KOPT-K1 (cell line): ENCODE measurements at regions not wholly inside any gene's neighbourhood (a gene's known extent, or its start where the extent isn't known, plus 50 kb on each side); places are given as distances from the start of the nearest gene placed in this dataset.
"Not testable (repeated sequence)": the region's sequence is repeated elsewhere in the genome, so short reads cannot be mapped to it uniquely, and the experiment has no call there.

Source experiments
- H3K27ac ChIP-seq: fragments of 200-600 bp; sonication (generic); 2 replicates; pipeline ENCODE4 v1.5.1; 2016; ENCODE audit warnings: antibody characterized with exemption, mild to moderate bottlenecking, low read depth, low read length; ENCODE audit not compliant: poor library complexity, severe bottlenecking
- H3K36me3 ChIP-seq: fragments of 200-600 bp; sonication (generic); 2 replicates; pipeline ENCODE4 v1.5.1; 2017; ENCODE audit warnings: antibody characterized with exemption, mild to moderate bottlenecking, low read length, moderate library complexity; ENCODE audit not compliant: insufficient read depth
- H3K9me3 ChIP-seq: fragments of 200-600 bp; sonication (generic); 2 replicates; pipeline ENCODE4 v1.5.1; 2017; ENCODE audit warnings: antibody characterized with exemption, low read length, mild to moderate bottlenecking; ENCODE audit not compliant: insufficient read depth, poor library complexity, severe bottlenecking

DNA sequence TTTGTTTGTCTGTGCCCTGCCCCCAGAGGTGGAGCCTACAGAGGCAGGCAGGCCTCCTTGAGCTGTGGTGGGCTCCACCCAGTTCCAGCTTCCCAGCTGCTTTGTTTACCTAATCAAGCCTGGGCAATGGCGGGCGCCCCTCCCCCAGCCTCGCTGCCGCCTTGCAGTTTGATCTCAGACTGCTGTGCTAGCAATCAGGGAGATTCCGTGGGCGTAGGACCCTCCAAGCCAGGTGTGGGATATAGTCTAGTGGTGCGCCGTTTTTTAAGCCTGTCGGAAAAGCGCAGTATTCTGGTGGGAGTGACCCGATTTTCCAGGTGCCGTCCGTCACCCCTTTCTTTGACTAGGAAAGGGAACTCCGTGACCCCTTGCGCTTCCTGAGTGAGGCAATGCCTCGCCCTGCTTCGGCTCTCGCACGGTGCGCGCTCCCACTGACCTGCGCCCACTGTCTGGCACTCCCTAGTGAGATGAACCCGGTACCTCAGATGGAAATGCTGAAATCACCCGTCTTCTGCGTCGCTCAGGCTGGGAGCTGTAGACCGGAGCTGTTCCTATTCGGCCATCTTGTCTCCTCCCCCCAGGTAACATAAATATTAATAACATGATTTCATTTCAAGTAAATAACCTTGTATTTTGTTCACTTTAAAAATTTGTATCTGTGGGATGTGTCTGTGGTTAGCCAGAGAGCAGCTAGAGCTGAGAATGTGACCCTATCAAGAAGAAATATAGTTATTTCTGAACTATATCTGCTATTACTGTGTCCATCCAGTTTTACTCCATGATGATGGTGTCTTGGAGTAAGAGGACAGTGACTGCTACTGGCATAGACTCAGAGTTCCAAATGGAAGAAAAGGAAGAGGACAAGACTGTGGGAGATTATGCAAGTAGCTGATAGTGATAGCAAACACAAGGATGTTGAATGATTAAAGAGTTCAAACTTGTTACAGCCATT, 305.1 kb upstream of the TCF4 start:
- not testable (repeated sequence) for H3K27ac ChIP-seq, H3K9me3 ChIP-seq, H3K36me3 ChIP-seq

- no peaks in the 10 kb centered on the region for H3K9me3 ChIP-seq
- H3K27ac ChIP-seq = no peak overlapping the region
- no peaks in the 10 kb centered on the region for H3K36me3 ChIP-seq
These were observed 298.9 kb upstream of the TCF4 start for GRCh38 chr18:55886886-55887285.

GRCh38 chr18:55884498-55884897, 296.5 kb upstream of the TCF4 start:
- Histone ChIP-seq H3K27ac (no peak overlapping the region), H3K36me3 (no peaks in the 10 kb centered on the region), H3K9me3 (no peaks in the 10 kb centered on the region)

- Histone ChIP-seq H3K27ac (no peak overlapping the region), H3K36me3 (no peaks in the 10 kb centered on the region), H3K9me3 (no peaks in the 10 kb centered on the region)
These were observed 292.6 kb upstream of the TCF4 start for GRCh38 chr18:55880617-55881016.

DNA sequence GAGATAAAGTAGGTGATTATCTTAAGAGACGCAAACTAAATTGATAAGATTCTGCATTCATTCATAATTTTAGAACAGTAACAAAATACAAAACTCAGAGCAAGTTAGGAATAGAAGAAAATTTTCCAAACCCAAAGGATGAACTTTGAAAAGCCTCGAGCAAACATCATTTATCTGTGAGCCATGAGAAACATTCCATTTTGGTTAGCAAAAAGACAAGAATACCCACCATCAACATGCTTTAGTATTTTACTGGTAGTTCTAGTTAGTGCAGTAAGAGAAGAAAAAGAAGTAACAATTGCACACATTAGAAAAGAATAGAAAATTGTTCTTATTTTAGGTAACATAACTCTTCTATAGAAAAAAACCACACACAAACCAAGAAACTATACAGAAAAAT, 291.3 kb upstream of the TCF4 start:
- H3K27ac ChIP-seq = no peak overlapping the region
- H3K36me3 ChIP-seq = no peaks in the 10 kb centered on the region
- no peaks in the 10 kb centered on the region for H3K9me3 ChIP-seq

DNA sequence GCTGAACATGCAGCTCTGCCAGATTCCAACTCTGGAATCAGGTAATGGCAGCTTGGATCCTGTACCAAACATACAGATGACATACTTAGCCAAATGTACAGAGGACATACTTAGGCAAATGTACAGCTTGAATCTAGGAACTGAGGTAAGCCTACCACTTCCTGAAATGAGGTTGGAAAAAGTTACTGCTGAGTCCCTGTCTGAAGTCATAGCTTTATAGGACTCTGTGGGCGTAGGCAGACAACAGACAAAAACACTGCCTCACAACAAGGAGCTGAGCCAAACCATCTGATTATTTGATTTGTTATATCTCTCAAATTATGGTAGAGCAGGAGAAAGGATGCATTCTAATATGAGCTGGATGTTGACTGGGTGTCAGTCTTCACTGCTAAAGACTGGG, 290.2 kb upstream of the TCF4 start:
- no peaks in the 10 kb centered on the region for H3K9me3 ChIP-seq
- H3K36me3 ChIP-seq = no peaks in the 10 kb centered on the region
- H3K27ac ChIP-seq = no peak overlapping the region

GRCh38 chr18:55877321-55877720, 289.3 kb upstream of the TCF4 start:
- no peaks in the 10 kb centered on the region for H3K36me3 ChIP-seq
- no peak overlapping the region for H3K27ac ChIP-seq
- no peaks in the 10 kb centered on the region for H3K9me3 ChIP-seq

DNA sequence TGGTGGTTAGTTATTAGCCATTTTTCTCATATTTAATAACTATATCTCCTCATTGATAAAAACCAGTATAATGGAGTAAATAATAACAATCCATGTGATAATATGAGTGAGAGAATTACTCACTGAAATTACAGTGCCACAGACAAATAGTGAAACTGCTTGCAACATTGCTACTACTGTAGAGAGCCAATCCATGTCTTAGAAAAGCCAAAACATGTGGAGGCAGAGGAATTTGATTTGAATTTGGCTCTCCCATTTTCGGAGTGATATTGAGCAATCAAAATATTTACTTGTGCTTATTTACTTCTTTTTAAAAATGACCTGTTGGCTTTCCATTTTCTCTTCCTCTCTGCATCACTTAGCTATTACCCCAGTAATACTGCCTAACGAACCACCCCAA, 288.3 kb upstream of the TCF4 start:
- no peaks in the 10 kb centered on the region for H3K9me3 ChIP-seq
- no peak overlapping the region for H3K27ac ChIP-seq
- H3K36me3 ChIP-seq = no peaks in the 10 kb centered on the region

DNA sequence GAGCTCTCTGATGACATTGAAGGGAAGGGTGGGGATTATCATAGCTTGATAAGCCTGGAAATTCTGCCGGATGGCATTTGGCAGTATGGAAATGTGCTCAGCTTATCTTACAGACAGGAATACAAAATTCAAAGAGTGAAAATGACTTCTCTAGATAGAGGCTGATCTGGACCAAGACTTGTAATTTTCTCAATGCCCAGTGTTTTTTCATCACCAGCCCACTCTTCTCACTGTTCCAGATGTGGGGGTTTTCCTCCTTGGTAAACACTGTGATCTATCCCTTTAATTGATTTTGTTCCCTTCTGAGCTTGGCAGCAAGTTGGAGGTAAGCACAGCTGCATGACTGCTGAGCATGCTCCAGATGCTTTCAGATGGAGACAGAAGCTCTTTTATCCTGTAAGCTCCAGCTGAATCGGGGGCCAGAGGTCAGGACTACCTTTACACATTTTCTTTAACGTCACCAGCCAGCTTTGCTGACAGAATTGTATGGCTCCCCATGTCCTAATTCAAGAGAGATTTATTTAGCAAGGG, 287.4 kb upstream of the TCF4 start:
- H3K27ac ChIP-seq = no peak overlapping the region
- H3K9me3 ChIP-seq = no peaks in the 10 kb centered on the region
- H3K36me3 ChIP-seq = no peaks in the 10 kb centered on the region

- no peak overlapping the region for H3K27ac ChIP-seq
- H3K36me3 ChIP-seq = no peaks in the 10 kb centered on the region
These were observed 281.8 kb upstream of the TCF4 start for GRCh38 chr18:55869556-55870501.

DNA sequence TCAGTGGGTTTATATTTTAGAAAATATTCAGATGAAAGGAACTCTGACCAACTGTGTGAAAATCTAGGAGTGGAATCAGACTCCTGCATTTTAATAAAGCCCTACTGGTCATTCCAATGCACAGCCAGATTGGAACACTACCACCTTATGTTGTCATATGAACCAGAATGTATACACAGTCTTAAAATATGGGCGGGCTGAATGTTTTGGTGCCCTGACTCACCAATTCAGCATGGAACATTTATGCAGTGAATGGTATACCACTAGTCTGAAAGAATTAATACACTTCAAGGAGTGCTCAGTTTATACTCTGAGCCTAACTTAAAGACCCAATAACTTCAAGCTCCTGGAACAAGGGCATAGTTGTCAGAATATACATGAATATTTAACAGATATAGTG, 280.9 kb upstream of the TCF4 start:
- Histone ChIP-seq H3K36me3 (no peaks in the 10 kb centered on the region), H3K27ac (no peak overlapping the region), H3K9me3 (no peaks in the 10 kb centered on the region)

More at GRCh38 chr18:55869556-55870501, 281.8 kb upstream of the TCF4 start:
- no peaks in the 10 kb centered on the region for H3K9me3 ChIP-seq

- no peak overlapping the region for H3K27ac ChIP-seq
- no peaks in the 10 kb centered on the region for H3K9me3 ChIP-seq
- no peaks in the 10 kb centered on the region for H3K36me3 ChIP-seq
These were observed 278.9 kb upstream of the TCF4 start for GRCh38 chr18:55866886-55867285.

GRCh38 chr18:55866006-55866405, 278.0 kb upstream of the TCF4 start:
- no peaks in the 10 kb centered on the region for H3K36me3 ChIP-seq
- no peak overlapping the region for H3K27ac ChIP-seq
- H3K9me3 ChIP-seq = no peaks in the 10 kb centered on the region

DNA sequence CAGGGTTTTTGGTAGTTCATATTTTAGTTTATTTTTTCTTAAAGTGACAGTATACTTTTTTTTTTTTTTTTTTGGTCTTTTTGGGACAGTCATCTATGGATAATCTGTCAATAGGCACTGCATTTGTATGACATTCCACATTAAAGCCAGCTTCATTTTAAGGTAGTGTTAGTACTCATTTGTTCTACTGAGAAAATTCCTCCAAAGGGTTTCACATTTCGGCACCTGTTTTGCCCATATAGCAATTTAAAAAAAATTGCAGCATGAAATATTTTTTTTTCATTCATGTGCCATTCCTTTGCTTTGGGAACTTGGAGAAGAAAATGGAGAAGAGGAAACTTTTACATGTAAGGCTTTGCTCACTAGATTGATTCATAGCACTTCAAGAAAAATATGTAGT, 276.3 kb upstream of the TCF4 start:
- Histone ChIP-seq H3K36me3 (no peaks in the 10 kb centered on the region), H3K27ac (no peak overlapping the region), H3K9me3 (no peaks in the 10 kb centered on the region)

GRCh38 chr18:55863876-55864275, 275.9 kb upstream of the TCF4 start:
- no peak overlapping the region for H3K27ac ChIP-seq
- no peaks in the 10 kb centered on the region for H3K9me3 ChIP-seq
- no peaks in the 10 kb centered on the region for H3K36me3 ChIP-seq
